ENCODE measurements at regions not wholly inside any gene's neighbourhood (a gene's known extent, or its start where the extent isn't known, plus 50 kb on each side); places are given as distances from the start of the nearest gene placed in this dataset.

DNA sequence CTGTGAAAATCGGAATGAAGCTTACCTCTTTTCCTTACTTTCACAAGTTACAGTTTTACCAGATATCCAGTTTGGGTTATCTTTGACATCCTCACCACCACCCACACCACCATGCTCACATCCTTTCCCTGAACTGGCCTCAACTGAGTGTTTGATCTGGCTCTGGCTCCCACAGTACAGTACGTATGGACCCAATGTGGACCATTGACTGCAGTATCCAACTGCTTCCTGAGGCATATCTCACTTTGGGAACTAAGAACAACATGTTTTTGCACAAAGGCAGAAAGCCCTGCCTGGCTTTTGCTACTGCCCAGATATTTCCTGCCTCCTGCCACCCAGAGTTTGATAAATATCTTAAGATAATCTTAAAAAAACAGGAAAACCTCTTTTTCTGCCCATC lies 1232.0 kb upstream of the CDH18 start:
- TF ChIP-seq, protein P1, sequence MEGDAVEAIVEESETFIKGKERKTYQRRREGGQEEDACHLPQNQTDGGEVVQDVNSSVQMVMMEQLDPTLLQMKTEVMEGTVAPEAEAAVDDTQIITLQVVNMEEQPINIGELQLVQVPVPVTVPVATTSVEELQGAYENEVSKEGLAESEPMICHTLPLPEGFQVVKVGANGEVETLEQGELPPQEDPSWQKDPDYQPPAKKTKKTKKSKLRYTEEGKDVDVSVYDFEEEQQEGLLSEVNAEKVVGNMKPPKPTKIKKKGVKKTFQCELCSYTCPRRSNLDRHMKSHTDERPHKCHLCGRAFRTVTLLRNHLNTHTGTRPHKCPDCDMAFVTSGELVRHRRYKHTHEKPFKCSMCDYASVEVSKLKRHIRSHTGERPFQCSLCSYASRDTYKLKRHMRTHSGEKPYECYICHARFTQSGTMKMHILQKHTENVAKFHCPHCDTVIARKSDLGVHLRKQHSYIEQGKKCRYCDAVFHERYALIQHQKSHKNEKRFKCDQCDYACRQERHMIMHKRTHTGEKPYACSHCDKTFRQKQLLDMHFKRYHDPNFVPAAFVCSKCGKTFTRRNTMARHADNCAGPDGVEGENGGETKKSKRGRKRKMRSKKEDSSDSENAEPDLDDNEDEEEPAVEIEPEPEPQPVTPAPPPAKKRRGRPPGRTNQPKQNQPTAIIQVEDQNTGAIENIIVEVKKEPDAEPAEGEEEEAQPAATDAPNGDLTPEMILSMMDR (IDR thresholded peaks at IDR 0.05): no peak
- TF ChIP-seq POLR2A (IDR thresholded peaks at IDR 0.05): no peak
